ENCODE measurements at regions not wholly inside any gene's neighbourhood (a gene's known extent, or its start where the extent isn't known, plus 50 kb on each side); places are given as distances from the start of the nearest gene placed in this dataset.
A peak's percentile ranks its signal among the peaks of the same experiment; 100 is the strongest.

- Histone ChIP-seq H3K9me3 (ENCODE audit: control insufficient read depth, insufficient read depth, low read depth, low read length) (no peaks in the 10 kb centered on the region), H3K4me1 (ENCODE audit: control insufficient read depth, insufficient read depth, low read length) (peaks cover 11% of the 10 kb centered on the region), H3K27ac (ENCODE audit: extremely low read depth, low read depth, low read length) (no peak overlapping the region), H3K36me3 (ENCODE audit: control insufficient read depth in 2 of 2, insufficient read depth in 1 of 2, low read length in 2 of 2) (no peaks in the 10 kb centered on the region), H3K4me3 (ENCODE audit: low read depth, low read length) (no peak overlapping the region)
- POLR2A ChIA-PET: interaction anchor here (0.6 kb wide), 1 partner anchor 239 kb away, joined by 6 read pairs; no protein-coding TSS in a partner anchor
- CTCF ChIA-PET: no interaction called here
- TF ChIP-seq ZNF280D (tag by site-specific recombination; IDR thresholded peaks at IDR 0.05): no peak
- TF ChIP-seq ZNF664 (tag by site-specific recombination; IDR thresholded peaks at IDR 0.05): peak; percentile 69; the same call in 1 of the 2 replicates
- no peak for TF ChIP-seq ZNF670 (tag by site-specific recombination; IDR thresholded peaks at IDR 0.05; ENCODE audit: low read depth)
- no peak for TF ChIP-seq ZBTB6 (tag by site-specific recombination; IDR thresholded peaks at IDR 0.05)
- TF ChIP-seq ZNF658 (tag by site-specific recombination; IDR thresholded peaks at IDR 0.05): no peak
- no peak for TF ChIP-seq ZNF324 (tag by site-specific recombination; IDR thresholded peaks at IDR 0.05)
Measured at GRCh38 chr4:128390475-128390996, 102.9 kb upstream of the PGRMC2 start.

- H3K4me1 ChIP-seq (ENCODE audit: control insufficient read depth, insufficient read depth, low read length): peaks cover 10% of the 10 kb centered on the region
- H3K9me3 ChIP-seq (ENCODE audit: control insufficient read depth, insufficient read depth, low read depth, low read length): no peaks in the 10 kb centered on the region
- TF ChIP-seq OSR2 (tag by site-specific recombination; IDR thresholded peaks at IDR 0.05) (no peak), ZIC2 (tag by site-specific recombination; IDR thresholded peaks at IDR 0.05) (peak; percentile 45; the same call in 1 of the 2 replicates)
- H3K4me3 ChIP-seq (ENCODE audit: low read depth, low read length): no peak overlapping the region
- H3K36me3 ChIP-seq (ENCODE audit: control insufficient read depth in 2 of 2, insufficient read depth in 1 of 2, low read length in 2 of 2): no peaks in the 10 kb centered on the region
- POLR2A ChIA-PET: no interaction called here
- H3K27ac ChIP-seq (ENCODE audit: extremely low read depth, low read depth, low read length): no peak overlapping the region
- CTCF ChIA-PET: interaction anchor here (0.6 kb wide), 1 partner anchor 423 kb away, joined by 3 read pairs; no protein-coding TSS in a partner anchor
Measured at GRCh38 chr4:128388796-128389195, 101.2 kb upstream of the PGRMC2 start.

- TF ChIP-seq ZNF777 (tag by site-specific recombination; IDR thresholded peaks at IDR 0.05; ENCODE audit: borderline replicate concordance) (no peak), PRDM4 (tag by site-specific recombination; IDR thresholded peaks at IDR 0.05) (no peak), PBX3 (CRISPR knock-in tag; IDR thresholded peaks at IDR 0.05) (no peak), ZBTB10 (tag by site-specific recombination; IDR thresholded peaks at IDR 0.05) (no peak), ZNF19 (tag by site-specific recombination; IDR thresholded peaks at IDR 0.05; ENCODE audit: low read depth) (no peak), ZNF214 (tag by site-specific recombination; IDR thresholded peaks at IDR 0.05; ENCODE audit: borderline replicate concordance) (no peak), REPIN1 (tag by site-specific recombination; IDR thresholded peaks at IDR 0.05; ENCODE audit: low read depth) (no peak), GLIS2 (tag by site-specific recombination; IDR thresholded peaks at IDR 0.05) (no peak)
- no peaks in the 10 kb centered on the region for H3K36me3 ChIP-seq (ENCODE audit: control insufficient read depth in 2 of 2, insufficient read depth in 1 of 2, low read length in 2 of 2)
- no peak overlapping the region for H3K4me3 ChIP-seq (ENCODE audit: low read depth, low read length)
- H3K4me1 ChIP-seq (ENCODE audit: control insufficient read depth, insufficient read depth, low read length): peaks cover 9% of the 10 kb centered on the region
- H3K27ac ChIP-seq (ENCODE audit: extremely low read depth, low read depth, low read length): no peak overlapping the region
- POLR2A ChIA-PET: no interaction called here
- H3K9me3 ChIP-seq (ENCODE audit: control insufficient read depth, insufficient read depth, low read depth, low read length): no peaks in the 10 kb centered on the region
- CTCF ChIA-PET: no interaction called here
Measured at GRCh38 chr4:128388352-128388630, 100.7 kb upstream of the PGRMC2 start.

All from HEK293 (cell line).